Vagina (tissue), 2 donors: ENCODE measurements at regions not wholly inside any gene's neighbourhood (a gene's known extent, or its start where the extent isn't known, plus 50 kb on each side); places are given as distances from the start of the nearest gene placed in this dataset.

Experiments used
- DNase-seq, 2 donors: peaks; one replicate each; pipeline ENCODE4 v3.0.0-alpha.2; 2017; ENCODE audit errors: extremely low spot score in 2 of 2
- H3K27ac ChIP-seq: fragments of 200-600 bp; sonication (generic); one replicate; pipeline ENCODE4 v1.5.1; 2019
- H3K27me3 ChIP-seq: fragments of 200-600 bp; sonication (generic); one replicate; pipeline ENCODE4 v1.5.1; 2019
- H3K36me3 ChIP-seq, 2 donors: fragments of 200-600 bp; sonication (generic); one replicate each; pipeline ENCODE4 v1.5.1; 2017 to 2019
- H3K4me1 ChIP-seq: fragments of 200-600 bp; sonication (generic); one replicate; pipeline ENCODE4 v1.5.1; 2019
- H3K4me3 ChIP-seq, 2 donors: fragments of 200-600 bp; sonication (generic); 1 replicate in 1 of 2; 2 replicates in 1 of 2; pipeline ENCODE4 v1.5.1; 2016 to 2019
- H3K9me3 ChIP-seq: fragments of 200-600 bp; sonication (generic); one replicate; pipeline ENCODE4 v1.5.1; 2019
- POLR2A ChIP-seq, 2 donors: fragments of 450-650 bp; IDR thresholded peaks; one replicate each; pipeline ENCODE4 v1.6.1; 2017; ENCODE audit warnings: antibody characterized with exemption in 2 of 2, mild to moderate bottlenecking in 2 of 2, moderate library complexity in 2 of 2
- POLR2AphosphoS5 ChIP-seq, 2 donors: sonication (generic); formaldehyde crosslinking; IDR thresholded peaks; one replicate each; pipeline ENCODE4 v1.9.0; 2017; ENCODE audit warnings: antibody characterized with exemption in 2 of 2, mild to moderate bottlenecking in 2 of 2, low read depth in 1 of 2; ENCODE audit not compliant: insufficient read depth in 1 of 2
- intact Hi-C: fragments of 100-400 bp; cut with DNase I; formaldehyde crosslinking; loops from one replicate; pipeline ENCODE4 v1.15.1; 2023
- TF ChIP-seq, protein P1 (sequence below), 3 experiments: fragments of 450-650 bp in 2 of 3; fragments of 200-600 bp in 1 of 3; sonication (generic) in 1 of 3; IDR thresholded peaks; one replicate each; pipeline ENCODE4 v1.5.1; 2017 to 2019; ENCODE audit warnings: antibody characterized with exemption in 3 of 3, mild to moderate bottlenecking in 2 of 3, moderate library complexity in 2 of 3

DNA sequence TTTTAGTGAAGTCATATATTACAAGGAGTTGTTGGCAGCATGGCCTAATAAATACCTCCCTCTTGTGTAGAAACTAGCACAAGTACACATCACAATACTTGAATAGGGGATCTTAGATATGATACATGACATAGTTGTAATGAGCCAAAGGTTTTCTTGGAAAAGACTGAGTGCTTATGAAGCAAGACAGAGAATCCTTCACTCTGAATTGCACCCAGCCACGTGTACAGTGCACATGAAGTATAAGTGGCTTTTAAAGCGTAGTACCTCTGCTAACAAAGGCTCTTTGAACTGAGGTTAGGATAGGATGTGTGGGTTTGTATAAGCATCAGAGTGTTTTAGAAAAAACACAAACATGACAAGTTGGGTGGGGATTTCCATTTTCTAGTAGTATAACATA is 145.5 kb upstream of the STMND1 start:
- intact Hi-C loops, result no loop called here
- TF ChIP-seq, protein P1, sequence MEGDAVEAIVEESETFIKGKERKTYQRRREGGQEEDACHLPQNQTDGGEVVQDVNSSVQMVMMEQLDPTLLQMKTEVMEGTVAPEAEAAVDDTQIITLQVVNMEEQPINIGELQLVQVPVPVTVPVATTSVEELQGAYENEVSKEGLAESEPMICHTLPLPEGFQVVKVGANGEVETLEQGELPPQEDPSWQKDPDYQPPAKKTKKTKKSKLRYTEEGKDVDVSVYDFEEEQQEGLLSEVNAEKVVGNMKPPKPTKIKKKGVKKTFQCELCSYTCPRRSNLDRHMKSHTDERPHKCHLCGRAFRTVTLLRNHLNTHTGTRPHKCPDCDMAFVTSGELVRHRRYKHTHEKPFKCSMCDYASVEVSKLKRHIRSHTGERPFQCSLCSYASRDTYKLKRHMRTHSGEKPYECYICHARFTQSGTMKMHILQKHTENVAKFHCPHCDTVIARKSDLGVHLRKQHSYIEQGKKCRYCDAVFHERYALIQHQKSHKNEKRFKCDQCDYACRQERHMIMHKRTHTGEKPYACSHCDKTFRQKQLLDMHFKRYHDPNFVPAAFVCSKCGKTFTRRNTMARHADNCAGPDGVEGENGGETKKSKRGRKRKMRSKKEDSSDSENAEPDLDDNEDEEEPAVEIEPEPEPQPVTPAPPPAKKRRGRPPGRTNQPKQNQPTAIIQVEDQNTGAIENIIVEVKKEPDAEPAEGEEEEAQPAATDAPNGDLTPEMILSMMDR (IDR thresholded peaks at IDR 0.05), result no peak
- TF ChIP-seq POLR2A (IDR thresholded peaks at IDR 0.05) (no peak), POLR2AphosphoS5 (IDR thresholded peaks at IDR 0.05; ENCODE audit: insufficient read depth in 1 of 2, low read depth in 1 of 2) (no peak)

DNA sequence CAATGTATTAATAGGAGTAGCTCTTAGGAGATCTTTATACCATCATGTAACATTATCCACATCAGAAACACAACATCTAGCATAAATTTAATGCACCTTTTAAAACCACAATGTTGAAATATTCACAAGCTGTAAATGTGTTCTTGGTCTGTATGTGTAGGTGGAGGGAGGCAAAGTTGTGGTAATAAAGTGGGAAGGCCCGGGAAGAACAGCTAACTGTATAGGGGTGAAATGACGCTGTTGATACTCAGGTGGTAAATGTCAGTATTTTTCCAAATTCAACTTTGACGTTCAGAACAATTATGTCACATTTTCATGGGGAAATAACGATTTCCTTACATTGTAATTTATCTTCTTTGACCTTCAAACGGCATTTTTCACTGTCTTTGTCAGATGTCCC is 146.0 kb upstream of the STMND1 start:
- Histone ChIP-seq H3K4me3 (no peak overlapping the region), H3K27ac (no peak overlapping the region), H3K27me3 (no peaks in the 10 kb centered on the region), H3K9me3 (no peaks in the 10 kb centered on the region), H3K4me1 (no peaks in the 10 kb centered on the region), H3K36me3 (no peaks in the 10 kb centered on the region)
- intact Hi-C loops, result no loop called here
- TF ChIP-seq POLR2A (IDR thresholded peaks at IDR 0.05) (no peak), POLR2AphosphoS5 (IDR thresholded peaks at IDR 0.05; ENCODE audit: insufficient read depth in 1 of 2, low read depth in 1 of 2) (no peak)
- TF ChIP-seq, protein P1 (IDR thresholded peaks at IDR 0.05), result no peak
- DNase-seq, result no peak

More for the DNA sequence above, 145.5 kb upstream of the STMND1 start:
- H3K4me3 ChIP-seq, result no peak overlapping the region
- H3K4me1 ChIP-seq, result no peaks in the 10 kb centered on the region
- no peaks in the 10 kb centered on the region for H3K9me3 ChIP-seq
- no peaks in the 10 kb centered on the region for H3K27me3 ChIP-seq
- DNase-seq, result no peak
- H3K36me3 ChIP-seq, result no peaks in the 10 kb centered on the region
- no peak overlapping the region for H3K27ac ChIP-seq

DNA sequence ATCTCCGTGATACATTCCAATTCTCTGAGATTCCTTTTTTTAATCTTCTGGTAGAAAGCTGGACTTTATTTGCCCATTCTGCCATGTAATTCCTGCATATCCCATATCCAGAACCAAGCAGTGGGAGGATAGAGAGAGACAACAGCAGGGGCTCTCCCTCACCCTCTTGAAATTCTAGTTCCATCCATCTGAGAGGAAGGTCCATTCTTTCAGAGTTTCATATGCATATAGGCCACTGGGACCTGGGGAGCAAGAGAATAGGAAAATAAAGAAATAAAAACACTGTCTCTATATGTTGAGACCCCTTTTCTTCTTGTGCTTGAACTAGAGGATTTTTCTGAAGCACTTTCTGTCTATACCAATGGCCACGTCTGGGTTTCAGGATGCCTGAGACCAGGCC is 147.9 kb upstream of the STMND1 start:
- no peaks in the 10 kb centered on the region for H3K27me3 ChIP-seq
- H3K9me3 ChIP-seq, result no peaks in the 10 kb centered on the region
- TF ChIP-seq, protein P1 (IDR thresholded peaks at IDR 0.05), result no peak
- TF ChIP-seq POLR2AphosphoS5 (IDR thresholded peaks at IDR 0.05; ENCODE audit: insufficient read depth in 1 of 2, low read depth in 1 of 2), result no peak
- no peak for TF ChIP-seq POLR2A (IDR thresholded peaks at IDR 0.05)

DNA sequence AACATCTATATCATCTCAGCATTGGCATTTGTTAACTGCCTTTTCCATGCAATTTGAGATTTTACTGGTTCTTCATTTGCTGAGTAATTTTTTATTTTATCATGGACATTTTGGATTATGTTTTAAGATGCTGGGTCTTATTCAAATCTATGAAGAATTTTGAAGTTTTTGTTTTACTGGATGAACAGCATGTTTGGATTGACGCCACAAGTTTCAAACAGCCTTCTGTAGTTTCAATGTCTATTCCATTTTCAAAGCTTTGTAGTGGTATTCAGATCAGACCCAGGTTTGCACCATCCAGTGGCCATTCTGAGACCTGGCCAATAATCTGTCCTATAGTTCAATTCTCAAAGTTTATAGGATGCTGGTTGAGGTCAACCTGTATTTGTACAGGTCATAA is 148.4 kb upstream of the STMND1 start:
- Histone ChIP-seq H3K27ac (no peak overlapping the region), H3K4me3 (no peak overlapping the region), H3K36me3 (no peaks in the 10 kb centered on the region), H3K9me3 (no peaks in the 10 kb centered on the region), H3K4me1 (no peaks in the 10 kb centered on the region), H3K27me3 (no peaks in the 10 kb centered on the region)
- intact Hi-C loops, result no loop called here
- TF ChIP-seq, protein P1 (IDR thresholded peaks at IDR 0.05), result no peak
- TF ChIP-seq POLR2AphosphoS5 (IDR thresholded peaks at IDR 0.05; ENCODE audit: insufficient read depth in 1 of 2, low read depth in 1 of 2) (no peak), POLR2A (IDR thresholded peaks at IDR 0.05) (no peak)
- no peak for DNase-seq

More for the DNA sequence above, 147.9 kb upstream of the STMND1 start:
- DNase-seq, result no peak
- Histone ChIP-seq H3K36me3 (no peaks in the 10 kb centered on the region), H3K4me1 (no peaks in the 10 kb centered on the region), H3K27ac (no peak overlapping the region), H3K4me3 (no peak overlapping the region)
- intact Hi-C loops, result no loop called here

DNA sequence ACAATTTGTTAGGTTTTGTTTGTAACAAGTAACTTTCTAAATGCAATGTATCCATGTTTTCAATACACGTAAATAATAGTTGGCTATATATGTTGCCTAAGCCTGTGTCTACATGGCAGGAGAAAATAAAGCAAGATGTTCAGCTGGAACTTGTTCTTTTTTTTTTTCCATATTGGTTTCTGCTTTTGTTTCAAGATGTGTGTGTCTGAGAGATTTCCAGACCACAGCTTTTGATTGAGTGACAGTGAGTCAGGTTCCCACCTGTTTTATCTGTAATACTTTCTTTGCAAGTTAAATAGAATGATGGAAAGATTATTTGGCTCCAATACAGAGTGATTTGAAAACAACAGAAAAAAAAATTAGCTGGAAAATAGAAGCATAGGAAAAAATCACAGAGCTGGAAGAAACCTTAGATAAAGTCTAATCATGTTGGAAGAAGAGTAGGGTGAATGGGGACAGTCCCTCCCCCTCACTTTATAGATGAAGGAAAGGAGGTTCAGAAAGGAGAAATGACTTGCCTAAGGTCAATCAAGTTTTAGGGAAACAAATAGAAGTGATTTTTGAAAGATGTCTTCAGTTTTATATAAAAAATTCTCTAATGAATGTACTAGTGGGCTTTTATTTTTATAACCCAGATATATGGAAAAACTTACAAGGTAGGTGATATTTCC is 150.9 kb upstream of the STMND1 start:
- TF ChIP-seq, protein P1 (IDR thresholded peaks at IDR 0.05), result no peak
- no peak for TF ChIP-seq POLR2AphosphoS5 (IDR thresholded peaks at IDR 0.05; ENCODE audit: insufficient read depth in 1 of 2, low read depth in 1 of 2)
- DNase-seq, result no peak

More for the DNA sequence above, 150.9 kb upstream of the STMND1 start:
- Histone ChIP-seq H3K4me3 (no peak overlapping the region), H3K27me3 (no peaks in the 10 kb centered on the region), H3K27ac (no peak overlapping the region), H3K4me1 (peaks cover 16% of the 10 kb centered on the region), H3K9me3 (no peaks in the 10 kb centered on the region), H3K36me3 (no peaks in the 10 kb centered on the region)
- intact Hi-C loops, result no loop called here
